Pancreas (tissue), 10 donors: ENCODE measurements at regions not wholly inside any gene's neighbourhood (a gene's known extent, or its start where the extent isn't known, plus 50 kb on each side); places are given as distances from the start of the nearest gene placed in this dataset.

Source experiments
- ATAC-seq, 4 donors: fragments of 200-7000 bp; cut with Tn5 transposase; one replicate each; pipeline versions ENCODE4 v1.8.0 to v1.9.1; 2020; ENCODE audit warnings: mild to moderate bottlenecking in 4 of 4, moderate library complexity in 4 of 4
- DNase-seq, 6 donors: peaks; one replicate each; pipeline ENCODE4 v3.0.0-alpha.2; 2020
- FAIRE-seq: peaks from 2 replicates; lab custom pipeline; 2012; peaks lifted over from hg19 to GRCh38; lab: Jason Lieb, UNC
- H3K27ac ChIP-seq, 4 donors: fragments of 200-600 bp; sonication (generic); 1 replicate in 3 of 4; 2 replicates in 1 of 4; pipeline versions ENCODE4 v1.5.0 to v1.8.0; 2020
- H3K27me3 ChIP-seq, 4 donors: fragments of 200-600 bp; one replicate each; pipeline ENCODE4 v1.8.0; 2021
- H3K36me3 ChIP-seq, 3 donors: fragments of 200-600 bp; sonication (generic) in 1 of 3; one replicate each; pipeline versions ENCODE4 v1.5.0 to v1.8.0; 2020 to 2021
- H3K4me1 ChIP-seq, 3 donors: fragments of 200-600 bp; one replicate each; pipeline ENCODE4 v1.8.0; 2021
- H3K4me3 ChIP-seq, 4 donors: fragments of 200-600 bp; sonication (generic) in 2 of 4; one replicate each; pipeline versions ENCODE4 v1.5.0 to v1.8.0; 2020 to 2021
- H3K9me3 ChIP-seq, 4 donors: fragments of 200-600 bp; one replicate each; pipeline ENCODE4 v1.8.0; 2021
- CTCF ChIP-seq, 4 donors: fragments of 200-600 bp; sonication (generic) in 3 of 4; IDR thresholded peaks; one replicate each; pipeline versions ENCODE4 v1.5.0 to v1.8.0; 2021; ENCODE audit warnings: antibody characterized with exemption in 4 of 4
- WGBS, 2 donors: extraction: QIAGEN DNeasy Blood & Tissue Kit; methylation state at CpG; one replicate each; pipeline ENCODE4 v1.1.7; 2013; 5-methylcytosine and 5-hydroxymethylcytosine counted together
- intact Hi-C, 3 donors: fragments of 100-400 bp; cut with DNase I; formaldehyde crosslinking; loops; one replicate each; pipeline versions ENCODE4 v1.11.1 to v1.14.2; 2022
- donor health status: healthy with polysubstance abuse.
- donor health status: DM: no; HTN: no; CAD: no; lungs with moderate emphysema.
- donor health status: DM: no; HTN: no; CAD: no.
- donor health status: control.
- donor health status: control.
- donor health status: Bipolar disorder and iron deficiency.
- donor health status: DM: yes; HTN: yes; CAD: no.
- donor health status: DM: no; HTN: no; CAD: no.
- donor health status: DM: no; HTN: no; CAD: no.
- donor health status: DM: yes; HTN: yes; CAD: no.

- intact Hi-C loops, result no loop called here
- Histone ChIP-seq H3K27me3 (no peaks in the 10 kb centered on the region), H3K9me3 (no peaks in the 10 kb centered on the region), H3K27ac (no peak overlapping the region), H3K4me3 (no peak overlapping the region), H3K4me1 (no peaks in the 10 kb centered on the region), H3K36me3 (no peaks in the 10 kb centered on the region)
- 81 to 83% methylated on average over 3 of the region's 3 CpGs for WGBS, 2 donors
- no peak for TF ChIP-seq CTCF (IDR thresholded peaks at IDR 0.05)
- FAIRE-seq, result no peak
- ATAC-seq, result no peak
- DNase-seq, result no peak
These were observed 180.3 kb downstream of the TMEM182 start for GRCh38 chr2:102942107-102942506.

- TF ChIP-seq CTCF (IDR thresholded peaks at IDR 0.05), result no peak
- H3K27me3 ChIP-seq, result no peaks in the 10 kb centered on the region
- intact Hi-C loops, result no loop called here
- H3K9me3 ChIP-seq, result no peaks in the 10 kb centered on the region
- WGBS, 2 donors, result 77 to 80% methylated on average over 2 of the region's 2 CpGs
- H3K36me3 ChIP-seq, result no peaks in the 10 kb centered on the region
- DNase-seq (no peak), ATAC-seq (no peak), FAIRE-seq (no peak)
- H3K27ac ChIP-seq, result no peak overlapping the region
- H3K4me1 ChIP-seq, result no peaks in the 10 kb centered on the region
- H3K4me3 ChIP-seq, result no peak overlapping the region
These were observed 181.4 kb downstream of the TMEM182 start for GRCh38 chr2:102943251-102943650.

GRCh38 chr2:102950371-102950946, 188.6 kb downstream of the TMEM182 start:
- Histone ChIP-seq H3K4me3 (no peak overlapping the region), H3K9me3 (no peaks in the 10 kb centered on the region), H3K4me1 (no peaks in the 10 kb centered on the region), H3K36me3 (no peaks in the 10 kb centered on the region), H3K27ac (no peak overlapping the region), H3K27me3 (no peaks in the 10 kb centered on the region)
- DNase-seq (no peak), FAIRE-seq (no peak), ATAC-seq (no peak)
- TF ChIP-seq CTCF (IDR thresholded peaks at IDR 0.05), result no peak
- WGBS, 2 donors, result 70 to 80% methylated on average over 3 of the region's 3 CpGs
- intact Hi-C loops, result no loop called here

- intact Hi-C loops, result no loop called here
- FAIRE-seq (no peak), DNase-seq (no peak), ATAC-seq (no peak)
- Histone ChIP-seq H3K4me3 (no peak overlapping the region), H3K36me3 (no peaks in the 10 kb centered on the region), H3K27ac (no peak overlapping the region), H3K9me3 (no peaks in the 10 kb centered on the region), H3K4me1 (no peaks in the 10 kb centered on the region), H3K27me3 (no peaks in the 10 kb centered on the region)
- WGBS, 2 donors, result 83 to 85% methylated on average over 3 of the region's 3 CpGs
- TF ChIP-seq CTCF (IDR thresholded peaks at IDR 0.05), result no peak
These were observed 189.4 kb downstream of the TMEM182 start for GRCh38 chr2:102951249-102951648.

- intact Hi-C loops, result no loop called here
- no peaks in the 10 kb centered on the region for H3K9me3 ChIP-seq
- no peaks in the 10 kb centered on the region for H3K27me3 ChIP-seq
- H3K4me3 ChIP-seq, result no peak overlapping the region
- no peak overlapping the region for H3K27ac ChIP-seq
- no peak for TF ChIP-seq CTCF (IDR thresholded peaks at IDR 0.05)
- no peaks in the 10 kb centered on the region for H3K36me3 ChIP-seq
- 74 to 84% methylated on average over 4 of the region's 4 CpGs for WGBS, 2 donors
- DNase-seq, result no peak
- H3K4me1 ChIP-seq, result no peaks in the 10 kb centered on the region
- no peak for ATAC-seq
- no peak for FAIRE-seq
These were observed 205.6 kb downstream of the TMEM182 start for GRCh38 chr2:102967451-102967850.
